ENCODE measurements at regions not wholly inside any gene's neighbourhood (a gene's known extent, or its start where the extent isn't known, plus 50 kb on each side); places are given as distances from the start of the nearest gene placed in this dataset.

GRCh38 chr13:61751039-61751438, 335.4 kb upstream of the PCDH20 start:
- Histone ChIP-seq H3K27me3 (no peaks in the 10 kb centered on the region), H3K36me3 (no peaks in the 10 kb centered on the region), H3K27ac (no peak overlapping the region), H3K9me3 (peaks cover 0 to 12% (median 0%) of the 10 kb centered on the region in 3 donors), H3K4me1 (no peaks in the 10 kb centered on the region), H3K4me3 (no peak overlapping the region)
- ATAC-seq: no peak
- TF ChIP-seq POLR2A (IDR thresholded peaks at IDR 0.05): no peak
- TF ChIP-seq EP300 (IDR thresholded peaks at IDR 0.05): no peak
- no peak for TF ChIP-seq POLR2AphosphoS5 (IDR thresholded peaks at IDR 0.05)
- TF ChIP-seq, protein P1, sequence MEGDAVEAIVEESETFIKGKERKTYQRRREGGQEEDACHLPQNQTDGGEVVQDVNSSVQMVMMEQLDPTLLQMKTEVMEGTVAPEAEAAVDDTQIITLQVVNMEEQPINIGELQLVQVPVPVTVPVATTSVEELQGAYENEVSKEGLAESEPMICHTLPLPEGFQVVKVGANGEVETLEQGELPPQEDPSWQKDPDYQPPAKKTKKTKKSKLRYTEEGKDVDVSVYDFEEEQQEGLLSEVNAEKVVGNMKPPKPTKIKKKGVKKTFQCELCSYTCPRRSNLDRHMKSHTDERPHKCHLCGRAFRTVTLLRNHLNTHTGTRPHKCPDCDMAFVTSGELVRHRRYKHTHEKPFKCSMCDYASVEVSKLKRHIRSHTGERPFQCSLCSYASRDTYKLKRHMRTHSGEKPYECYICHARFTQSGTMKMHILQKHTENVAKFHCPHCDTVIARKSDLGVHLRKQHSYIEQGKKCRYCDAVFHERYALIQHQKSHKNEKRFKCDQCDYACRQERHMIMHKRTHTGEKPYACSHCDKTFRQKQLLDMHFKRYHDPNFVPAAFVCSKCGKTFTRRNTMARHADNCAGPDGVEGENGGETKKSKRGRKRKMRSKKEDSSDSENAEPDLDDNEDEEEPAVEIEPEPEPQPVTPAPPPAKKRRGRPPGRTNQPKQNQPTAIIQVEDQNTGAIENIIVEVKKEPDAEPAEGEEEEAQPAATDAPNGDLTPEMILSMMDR (IDR thresholded peaks at IDR 0.05): no peak

GRCh38 chr13:61738236-61738750, 322.6 kb upstream of the PCDH20 start:
- H3K36me3 ChIP-seq: no peaks in the 10 kb centered on the region
- WGBS, 2 donors (ENCODE audit: low coverage in 1 of 2): 34 to 40% methylated on average over 2 of the region's 2 CpGs
- TF ChIP-seq POLR2A (IDR thresholded peaks at IDR 0.05) (no peak), EP300 (IDR thresholded peaks at IDR 0.05) (no peak), POLR2AphosphoS5 (IDR thresholded peaks at IDR 0.05) (no peak)
- TF ChIP-seq, protein P1 (IDR thresholded peaks at IDR 0.05): no peak
- no peak overlapping the region for H3K4me3 ChIP-seq
- H3K4me1 ChIP-seq: no peaks in the 10 kb centered on the region
- no peaks in the 10 kb centered on the region for H3K9me3 ChIP-seq
- no peak for ATAC-seq
- H3K27ac ChIP-seq: no peak overlapping the region
- no peaks in the 10 kb centered on the region for H3K27me3 ChIP-seq

GRCh38 chr13:61734683-61735082, 319.0 kb upstream of the PCDH20 start:
- Histone ChIP-seq H3K36me3 (no peaks in the 10 kb centered on the region), H3K4me1 (no peaks in the 10 kb centered on the region), H3K4me3 (no peak overlapping the region), H3K9me3 (no peaks in the 10 kb centered on the region), H3K27me3 (no peaks in the 10 kb centered on the region), H3K27ac (no peak overlapping the region)
- ATAC-seq: no peak
- WGBS, 2 donors (ENCODE audit: low coverage in 1 of 2): 89 to 93% methylated on average over 1 of the region's 1 CpG
- TF ChIP-seq POLR2A (IDR thresholded peaks at IDR 0.05): no peak
- no peak for TF ChIP-seq EP300 (IDR thresholded peaks at IDR 0.05)
- TF ChIP-seq, protein P1 (IDR thresholded peaks at IDR 0.05): no peak
- no peak for TF ChIP-seq POLR2AphosphoS5 (IDR thresholded peaks at IDR 0.05)

GRCh38 chr13:61728471-61728870, 312.8 kb upstream of the PCDH20 start:
- ATAC-seq: no peak
- H3K4me1 ChIP-seq: peaks cover 0 to 13% (median 4%) of the 10 kb centered on the region in 3 donors
- H3K4me3 ChIP-seq: no peak overlapping the region
- 0% methylated on average over 1 of the region's 1 CpG for WGBS, 2 donors (ENCODE audit: low coverage in 1 of 2)
- no peaks in the 10 kb centered on the region for H3K9me3 ChIP-seq
- no peak overlapping the region for H3K27ac ChIP-seq
- TF ChIP-seq EP300 (IDR thresholded peaks at IDR 0.05) (no peak), POLR2AphosphoS5 (IDR thresholded peaks at IDR 0.05) (no peak)
- no peaks in the 10 kb centered on the region for H3K36me3 ChIP-seq
- no peaks in the 10 kb centered on the region for H3K27me3 ChIP-seq

DNA sequence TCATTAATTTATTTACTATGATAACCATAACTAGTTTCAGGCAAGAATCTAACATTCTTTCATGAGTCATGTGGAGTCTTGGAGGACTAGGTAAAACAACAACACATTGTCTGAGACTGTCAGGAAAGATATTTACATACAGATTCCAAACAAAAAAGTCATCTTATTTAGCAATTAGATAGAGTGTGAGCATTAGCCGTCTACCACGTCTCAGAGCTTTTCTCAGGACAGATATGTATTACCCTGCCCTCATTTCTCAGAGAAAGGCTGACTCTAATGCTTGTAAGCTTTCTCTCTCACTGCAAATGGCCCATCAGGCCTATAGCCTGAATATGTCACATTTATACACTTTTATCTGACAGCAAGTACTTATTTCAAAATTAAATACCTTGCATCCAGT, 312.1 kb upstream of the PCDH20 start:
- ATAC-seq: no peak
- TF ChIP-seq POLR2AphosphoS5 (IDR thresholded peaks at IDR 0.05) (no peak), POLR2A (IDR thresholded peaks at IDR 0.05) (no peak), EP300 (IDR thresholded peaks at IDR 0.05) (no peak)
- TF ChIP-seq, protein P1 (IDR thresholded peaks at IDR 0.05): no peak
- no peak overlapping the region for H3K27ac ChIP-seq
- no peak overlapping the region for H3K4me3 ChIP-seq
- WGBS, 2 donors (ENCODE audit: low coverage in 1 of 2): 6 to 15% methylated on average over 2 of the region's 2 CpGs
- no peaks in the 10 kb centered on the region for H3K9me3 ChIP-seq
- no peaks in the 10 kb centered on the region for H3K36me3 ChIP-seq
- peaks cover 0 to 13% (median 4%) of the 10 kb centered on the region in 3 donors for H3K4me1 ChIP-seq
- H3K27me3 ChIP-seq: no peaks in the 10 kb centered on the region

All from gastroesophageal sphincter (tissue), 4 donors.